GM23338 (cell line): ENCODE measurements at regions not wholly inside any gene's neighbourhood (a gene's known extent, or its start where the extent isn't known, plus 50 kb on each side); places are given as distances from the start of the nearest gene placed in this dataset.

Experiments used
- ATAC-seq: fragments of 200-7000 bp; cut with Tn5 transposase; 3 replicates; pipeline ENCODE4 v1.9.1; 2020
- DNase-seq: peaks from one replicate; pipeline ENCODE4 v3.0.0-alpha.2; 2015; ENCODE audit warnings: low spot score
- H2AFZ ChIP-seq: fragments of 200-600 bp; sonication (generic); 2 replicates; pipeline ENCODE4 v1.8.0; 2016; ENCODE audit warnings: antibody characterized with exemption, mild to moderate bottlenecking, moderate library complexity
- H3F3A ChIP-seq: fragments of 200-600 bp; sonication (generic); replicated peaks from 2 replicates; pipeline ENCODE4 v1.8.0; 2017; ENCODE audit warnings: antibody characterized with exemption, mixed run types, low read depth
- H3K27ac ChIP-seq: fragments of 200-600 bp; sonication (generic); 2 replicates; pipeline ENCODE4 v1.6.1; 2016; ENCODE audit warnings: low read depth
- H3K27me3 ChIP-seq: fragments of 200-600 bp; sonication (generic); 2 replicates; pipeline ENCODE4 v1.8.0; 2016; ENCODE audit warnings: mild to moderate bottlenecking, mixed run types, moderate library complexity; ENCODE audit not compliant: insufficient read depth
- H3K36me3 ChIP-seq: fragments of 200-600 bp; sonication (generic); 2 replicates; pipeline ENCODE4 v1.8.0; 2016; ENCODE audit warnings: mild to moderate bottlenecking; ENCODE audit not compliant: insufficient read depth
- H3K4me1 ChIP-seq: fragments of 200-600 bp; sonication (generic); 2 replicates; pipeline ENCODE4 v1.8.0; 2016; ENCODE audit warnings: mild to moderate bottlenecking, moderate library complexity; ENCODE audit not compliant: insufficient read depth
- H3K4me2 ChIP-seq: fragments of 200-600 bp; sonication (generic); 2 replicates; pipeline ENCODE4 v1.7.1; 2017; ENCODE audit warnings: mixed run types
- H3K4me3 ChIP-seq: fragments of 200-600 bp; sonication (generic); 2 replicates; pipeline ENCODE4 v1.6.1; 2016; ENCODE audit warnings: mixed run types
- H3K79me2 ChIP-seq: fragments of 200-600 bp; sonication (generic); replicated peaks from 2 replicates; pipeline ENCODE4 v1.8.0; 2017; ENCODE audit warnings: mild to moderate bottlenecking; ENCODE audit not compliant: insufficient read depth
- H3K9me2 ChIP-seq: fragments of 200-600 bp; sonication (generic); 2 replicates; pipeline ENCODE4 v1.8.0; 2017; ENCODE audit not compliant: insufficient read depth
- H4K20me1 ChIP-seq: fragments of 200-600 bp; sonication (generic); replicated peaks from 2 replicates; pipeline ENCODE4 v1.8.0; 2017; ENCODE audit warnings: mild to moderate bottlenecking; ENCODE audit not compliant: insufficient read depth
- H3K27ac Mint-ChIP-seq: 2 replicates; pipeline ENCODE4 v1.8.0; 2020; ENCODE audit warnings: inconsistent platforms, mild to moderate bottlenecking, moderate library complexity, mixed read lengths
- H3K27me3 Mint-ChIP-seq: 3 replicates; pipeline ENCODE4 v1.8.0; 2022; ENCODE audit warnings: low read depth, mild to moderate bottlenecking, moderate library complexity, mixed read lengths, inconsistent platforms; ENCODE audit not compliant: insufficient read depth, poor library complexity
- H3K36me3 Mint-ChIP-seq: 3 replicates; pipeline ENCODE4 v1.8.0; 2021; ENCODE audit warnings: low read depth, mild to moderate bottlenecking, inconsistent platforms, moderate library complexity, mixed read lengths
- H3K4me1 Mint-ChIP-seq: 3 replicates; pipeline ENCODE4 v1.8.0; 2020; ENCODE audit warnings: mild to moderate bottlenecking, inconsistent platforms, mixed read lengths
- H3K4me3 Mint-ChIP-seq: 3 replicates; pipeline ENCODE4 v1.8.0; 2021; ENCODE audit warnings: moderate library complexity, mild to moderate bottlenecking, inconsistent platforms, mixed read lengths
- H3K9me3 Mint-ChIP-seq: 3 replicates; pipeline ENCODE4 v1.8.0; 2020; ENCODE audit warnings: moderate library complexity, mild to moderate bottlenecking, inconsistent platforms, mixed read lengths
- CREB1 ChIP-seq: fragments of 250-450 bp; sonication (Bioruptor Pico); IDR thresholded peaks from 2 replicates; pipeline ENCODE4 v1.5.0; 2020; ENCODE audit warnings: low read depth, mild to moderate bottlenecking, moderate library complexity
- CTCF ChIP-seq, 2 experiments: fragments of 200-600 bp in 1 of 2; sonication (generic) in 1 of 2; conservative IDR thresholded peaks; 2 replicates each; pipeline versions ENCODE4 v1.5.1 to v1.6.1; 2016 to 2017; ENCODE audit warnings: antibody characterized with exemption in 2 of 2, low read depth in 2 of 2, mild to moderate bottlenecking in 2 of 2, moderate library complexity in 1 of 2
- ETS1 ChIP-seq: IDR thresholded peaks from 2 replicates; pipeline ENCODE4 v1.6.1; 2016; ENCODE audit warnings: antibody characterized with exemption
- EZH2 ChIP-seq: fragments of 200-600 bp; sonication (generic); IDR thresholded peaks from one replicate; pipeline ENCODE4 v1.8.0; 2017; ENCODE audit warnings: antibody characterized with exemption, mild to moderate bottlenecking, low read depth; ENCODE audit not compliant: unreplicated experiment
- EZH2phosphoT487 ChIP-seq: fragments of 200-600 bp; sonication (generic); IDR thresholded peaks from one replicate; pipeline ENCODE4 v1.8.1; 2018; ENCODE audit warnings: antibody characterized with exemption; ENCODE audit not compliant: unreplicated experiment
- JUNB ChIP-seq: IDR thresholded peaks from one replicate; pipeline ENCODE4 v1.6.1; 2016; ENCODE audit warnings: antibody characterized with exemption; ENCODE audit not compliant: unreplicated experiment
- NANOG ChIP-seq: IDR thresholded peaks from 2 replicates; pipeline ENCODE4 v1.6.1; 2016; ENCODE audit warnings: antibody characterized with exemption, borderline replicate concordance
- POLR2AphosphoS5 ChIP-seq: IDR thresholded peaks from 2 replicates; pipeline ENCODE4 v1.6.1; 2016; ENCODE audit warnings: antibody characterized with exemption, low read depth
- REST ChIP-seq: IDR thresholded peaks from one replicate; pipeline ENCODE4 v1.6.1; 2018; ENCODE audit warnings: antibody characterized with exemption; ENCODE audit not compliant: unreplicated experiment
- STAT1 ChIP-seq: IDR thresholded peaks from one replicate; pipeline ENCODE4 v1.6.1; 2016; ENCODE audit warnings: antibody characterized with exemption; ENCODE audit not compliant: unreplicated experiment
- ZNF114 ChIP-seq: fragments of 250-450 bp; sonication (Bioruptor Pico); IDR thresholded peaks from 2 replicates; pipeline ENCODE4 v1.5.0; 2020; ENCODE audit warnings: mild to moderate bottlenecking, moderate library complexity
- ZNF331 ChIP-seq: fragments of 250-450 bp; sonication (Bioruptor Pico); IDR thresholded peaks from 2 replicates; pipeline ENCODE4 v1.5.0; 2020; ENCODE audit warnings: low read depth, mild to moderate bottlenecking, moderate library complexity
- TF ChIP-seq, protein P1 (sequence below): fragments of 250-450 bp; sonication (Bioruptor Pico); IDR thresholded peaks from 2 replicates; pipeline ENCODE4 v1.5.0; 2020; ENCODE audit warnings: mild to moderate bottlenecking, moderate library complexity

DNA sequence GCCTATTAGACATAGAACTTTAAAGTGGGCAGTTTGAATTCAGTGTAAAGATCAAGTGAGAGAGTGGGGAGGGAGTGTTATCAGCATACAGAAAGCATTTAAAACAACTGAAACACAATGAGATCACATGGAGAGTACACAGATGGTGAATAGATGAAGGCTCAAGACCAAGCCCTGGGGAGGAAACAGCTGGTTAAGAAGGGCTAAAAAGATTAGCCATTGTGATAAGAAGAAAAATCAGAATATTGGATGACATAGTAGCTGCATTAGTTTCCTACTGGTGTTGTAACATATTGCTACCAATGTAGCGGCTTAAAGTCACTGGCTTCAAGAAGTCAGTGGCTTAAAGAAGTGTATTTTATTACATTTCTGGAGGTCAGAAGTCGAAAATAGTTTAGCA, 443.4 kb upstream of the RGS18 start (continued):
- TF ChIP-seq NANOG = no peak
- TF ChIP-seq EZH2phosphoT487 = no peak
- TF ChIP-seq CREB1 = no peak

DNA sequence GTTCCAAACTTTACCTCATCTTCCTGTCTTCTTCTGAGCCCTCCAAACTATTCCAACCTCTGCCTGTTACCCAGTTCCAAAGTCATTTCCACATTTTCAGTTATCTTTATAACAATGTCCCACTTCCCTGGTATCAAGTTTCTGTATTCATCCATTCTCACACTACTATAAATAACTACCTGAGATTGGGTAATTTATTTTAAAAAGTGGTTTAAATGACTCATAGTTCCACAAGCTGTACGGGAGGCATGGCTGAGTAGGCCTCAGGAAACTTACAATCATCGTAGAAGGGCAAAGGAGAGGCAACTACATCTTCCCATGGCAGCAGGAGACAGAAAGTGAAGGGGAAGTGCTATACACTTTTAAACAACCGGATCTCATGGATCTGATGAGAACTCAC, 428.5 kb upstream of the RGS18 start:
- Histone ChIP-seq H3K4me3 (no peak overlapping the region), H3K4me1 (no peaks in the 10 kb centered on the region), H3K9me2 (peaks cover 10% of the 10 kb centered on the region), H4K20me1 (no peaks in the 10 kb centered on the region), H3K4me2 (no peak overlapping the region), H3K27ac (no peak overlapping the region), H2AFZ (no peak overlapping the region), H3F3A (no peaks in the 10 kb centered on the region), H3K36me3 (no peaks in the 10 kb centered on the region), H3K79me2 (no peaks in the 10 kb centered on the region), H3K27me3 (no peaks in the 10 kb centered on the region)
- H3K27me3 Mint-ChIP-seq = peaks cover 4% of the 10 kb centered on the region
- H3K9me3 Mint-ChIP-seq = peaks cover 6% of the 10 kb centered on the region; the same call in 2 of the 3 replicates
- no peak overlapping the region for H3K4me3 Mint-ChIP-seq
- no peaks in the 10 kb centered on the region for H3K4me1 Mint-ChIP-seq
- ATAC-seq (no peak), DNase-seq (no peak)
- no peak for TF ChIP-seq STAT1
- no peak for TF ChIP-seq NANOG
- no peak for TF ChIP-seq EZH2
- no peak for TF ChIP-seq ETS1
- TF ChIP-seq ZNF114 (CRISPR knock-in tag) = no peak
- TF ChIP-seq POLR2AphosphoS5 = no peak
- no peak for TF ChIP-seq REST
- TF ChIP-seq CTCF (conservative IDR thresholded peaks at IDR 0.05; ENCODE audit: low read depth in 2 of 2) = no peak
- no peak for TF ChIP-seq JUNB
- TF ChIP-seq, protein P1, sequence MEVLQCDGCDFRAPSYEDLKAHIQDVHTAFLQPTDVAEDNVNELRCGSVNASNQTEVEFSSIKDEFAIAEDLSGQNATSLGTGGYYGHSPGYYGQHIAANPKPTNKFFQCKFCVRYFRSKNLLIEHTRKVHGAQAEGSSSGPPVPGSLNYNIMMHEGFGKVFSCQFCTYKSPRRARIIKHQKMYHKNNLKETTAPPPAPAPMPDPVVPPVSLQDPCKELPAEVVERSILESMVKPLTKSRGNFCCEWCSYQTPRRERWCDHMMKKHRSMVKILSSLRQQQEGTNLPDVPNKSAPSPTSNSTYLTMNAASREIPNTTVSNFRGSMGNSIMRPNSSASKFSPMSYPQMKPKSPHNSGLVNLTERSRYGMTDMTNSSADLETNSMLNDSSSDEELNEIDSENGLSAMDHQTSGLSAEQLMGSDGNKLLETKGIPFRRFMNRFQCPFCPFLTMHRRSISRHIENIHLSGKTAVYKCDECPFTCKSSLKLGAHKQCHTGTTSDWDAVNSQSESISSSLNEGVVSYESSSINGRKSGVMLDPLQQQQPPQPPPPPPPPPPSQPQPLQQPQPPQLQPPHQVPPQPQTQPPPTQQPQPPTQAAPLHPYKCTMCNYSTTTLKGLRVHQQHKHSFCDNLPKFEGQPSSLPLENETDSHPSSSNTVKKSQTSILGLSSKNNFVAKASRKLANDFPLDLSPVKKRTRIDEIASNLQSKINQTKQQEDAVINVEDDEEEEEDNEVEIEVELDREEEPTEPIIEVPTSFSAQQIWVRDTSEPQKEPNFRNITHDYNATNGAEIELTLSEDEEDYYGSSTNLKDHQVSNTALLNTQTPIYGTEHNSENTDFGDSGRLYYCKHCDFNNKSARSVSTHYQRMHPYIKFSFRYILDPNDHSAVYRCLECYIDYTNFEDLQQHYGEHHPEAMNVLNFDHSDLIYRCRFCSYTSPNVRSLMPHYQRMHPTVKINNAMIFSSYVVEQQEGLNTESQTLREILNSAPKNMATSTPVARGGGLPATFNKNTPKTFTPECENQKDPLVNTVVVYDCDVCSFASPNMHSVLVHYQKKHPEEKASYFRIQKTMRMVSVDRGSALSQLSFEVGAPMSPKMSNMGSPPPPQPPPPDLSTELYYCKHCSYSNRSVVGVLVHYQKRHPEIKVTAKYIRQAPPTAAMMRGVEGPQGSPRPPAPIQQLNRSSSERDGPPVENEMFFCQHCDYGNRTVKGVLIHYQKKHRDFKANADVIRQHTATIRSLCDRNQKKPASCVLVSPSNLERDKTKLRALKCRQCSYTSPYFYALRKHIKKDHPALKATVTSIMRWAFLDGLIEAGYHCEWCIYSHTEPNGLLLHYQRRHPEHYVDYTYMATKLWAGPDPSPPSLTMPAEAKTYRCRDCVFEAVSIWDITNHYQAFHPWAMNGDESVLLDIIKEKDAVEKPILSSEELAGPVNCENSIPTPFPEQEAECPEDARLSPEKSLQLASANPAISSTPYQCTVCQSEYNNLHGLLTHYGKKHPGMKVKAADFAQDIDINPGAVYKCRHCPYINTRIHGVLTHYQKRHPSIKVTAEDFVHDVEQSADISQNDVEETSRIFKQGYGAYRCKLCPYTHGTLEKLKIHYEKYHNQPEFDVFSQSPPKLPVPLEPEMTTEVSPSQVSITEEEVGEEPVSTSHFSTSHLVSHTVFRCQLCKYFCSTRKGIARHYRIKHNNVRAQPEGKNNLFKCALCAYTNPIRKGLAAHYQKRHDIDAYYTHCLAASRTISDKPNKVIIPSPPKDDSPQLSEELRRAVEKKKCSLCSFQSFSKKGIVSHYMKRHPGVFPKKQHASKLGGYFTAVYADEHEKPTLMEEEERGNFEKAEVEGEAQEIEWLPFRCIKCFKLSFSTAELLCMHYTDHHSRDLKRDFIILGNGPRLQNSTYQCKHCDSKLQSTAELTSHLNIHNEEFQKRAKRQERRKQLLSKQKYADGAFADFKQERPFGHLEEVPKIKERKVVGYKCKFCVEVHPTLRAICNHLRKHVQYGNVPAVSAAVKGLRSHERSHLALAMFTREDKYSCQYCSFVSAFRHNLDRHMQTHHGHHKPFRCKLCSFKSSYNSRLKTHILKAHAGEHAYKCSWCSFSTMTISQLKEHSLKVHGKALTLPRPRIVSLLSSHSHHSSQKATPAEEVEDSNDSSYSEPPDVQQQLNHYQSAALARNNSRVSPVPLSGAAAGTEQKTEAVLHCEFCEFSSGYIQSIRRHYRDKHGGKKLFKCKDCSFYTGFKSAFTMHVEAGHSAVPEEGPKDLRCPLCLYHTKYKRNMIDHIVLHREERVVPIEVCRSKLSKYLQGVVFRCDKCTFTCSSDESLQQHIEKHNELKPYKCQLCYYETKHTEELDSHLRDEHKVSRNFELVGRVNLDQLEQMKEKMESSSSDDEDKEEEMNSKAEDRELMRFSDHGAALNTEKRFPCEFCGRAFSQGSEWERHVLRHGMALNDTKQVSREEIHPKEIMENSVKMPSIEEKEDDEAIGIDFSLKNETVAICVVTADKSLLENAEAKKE (CRISPR knock-in tag) = no peak
- TF ChIP-seq ZNF331 (CRISPR knock-in tag) = no peak
- no peak for TF ChIP-seq CREB1
- TF ChIP-seq EZH2phosphoT487 = no peak
- H3K36me3 Mint-ChIP-seq = peaks cover 2% of the 10 kb centered on the region; the same call in 1 of the 3 replicates
- H3K27ac Mint-ChIP-seq = no peak overlapping the region
